ENCODE measurements at regions not wholly inside any gene's neighbourhood (a gene's known extent, or its start where the extent isn't known, plus 50 kb on each side); places are given as distances from the start of the nearest gene placed in this dataset.

GRCh38 chr11:69922596-69923111, 103.4 kb upstream of the FGF3 start:
- no peak for TF ChIP-seq CTCF (IDR thresholded peaks at IDR 0.05; ENCODE audit: insufficient read depth, low read length, poor library complexity, severe bottlenecking)
- no peak for TF ChIP-seq EZH2phosphoT487 (conservative IDR thresholded peaks at IDR 0.05; ENCODE audit: low read length)
